ENCODE measurements at regions not wholly inside any gene's neighbourhood (a gene's known extent, or its start where the extent isn't known, plus 50 kb on each side); places are given as distances from the start of the nearest gene placed in this dataset.
"Not testable (repeated sequence)": the region's sequence is repeated elsewhere in the genome, so short reads cannot be mapped to it uniquely, and the experiment has no call there.

DNA sequence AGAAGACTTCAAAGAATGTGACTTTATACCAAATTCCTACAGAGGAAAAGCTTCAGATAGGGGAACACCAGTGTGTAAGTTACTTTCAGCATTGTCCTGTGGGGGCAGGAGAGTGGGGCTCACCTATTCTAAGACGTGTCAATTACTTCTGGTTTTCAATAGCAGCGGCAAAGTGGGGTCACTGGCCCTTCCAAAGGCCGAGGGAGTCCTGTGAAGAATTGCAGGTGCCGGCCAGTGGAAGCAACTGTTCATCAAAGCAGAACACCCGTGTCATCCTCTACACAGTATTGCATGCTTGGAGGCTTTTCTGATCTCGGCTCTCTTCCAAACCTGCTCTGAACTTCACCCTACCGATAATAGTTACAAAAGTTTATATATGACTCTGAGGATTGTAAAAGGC lies 1176.5 kb upstream of the TMEFF2 start:
- no peak for DNase-seq

DNA sequence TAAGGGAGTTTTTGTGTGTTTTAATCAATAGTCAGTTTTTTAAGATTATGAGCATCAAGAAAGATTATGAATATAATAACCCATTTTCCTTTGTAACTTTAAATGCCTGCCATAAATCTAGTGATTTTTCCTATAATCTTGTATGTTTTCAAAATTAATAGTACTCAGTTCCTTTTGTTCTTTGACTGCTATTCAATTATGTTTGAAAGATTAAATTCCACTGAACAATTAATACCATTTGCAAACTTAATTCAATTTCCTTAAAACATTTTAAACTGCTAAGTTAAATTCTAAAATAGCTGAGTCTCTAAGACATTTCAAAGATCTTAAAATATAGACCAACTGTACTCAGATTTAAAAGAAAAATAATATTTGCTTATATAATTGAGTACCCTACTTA lies 1173.9 kb upstream of the TMEFF2 start:
- no peak for DNase-seq

DNA sequence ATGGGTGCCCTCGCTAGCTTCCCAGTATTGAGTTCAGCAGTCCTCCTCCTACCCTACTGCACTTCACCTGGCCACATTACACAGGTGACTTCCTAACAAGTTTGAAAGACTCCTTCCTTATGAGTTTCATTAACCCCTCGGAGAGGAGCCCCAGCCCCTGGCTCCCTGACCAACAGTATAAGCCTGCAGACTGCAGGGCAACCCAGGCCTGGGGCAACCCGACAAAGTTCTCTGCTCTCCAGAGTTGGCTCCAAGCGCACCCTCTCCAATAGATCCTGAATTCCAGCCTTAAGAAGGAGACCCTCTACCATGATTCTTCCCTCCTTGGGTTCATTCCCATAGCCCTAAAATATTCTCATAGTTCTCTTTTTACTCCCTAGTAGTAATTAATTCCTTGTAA lies 1162.8 kb upstream of the TMEFF2 start:
- DNase-seq, result no peak

DNA sequence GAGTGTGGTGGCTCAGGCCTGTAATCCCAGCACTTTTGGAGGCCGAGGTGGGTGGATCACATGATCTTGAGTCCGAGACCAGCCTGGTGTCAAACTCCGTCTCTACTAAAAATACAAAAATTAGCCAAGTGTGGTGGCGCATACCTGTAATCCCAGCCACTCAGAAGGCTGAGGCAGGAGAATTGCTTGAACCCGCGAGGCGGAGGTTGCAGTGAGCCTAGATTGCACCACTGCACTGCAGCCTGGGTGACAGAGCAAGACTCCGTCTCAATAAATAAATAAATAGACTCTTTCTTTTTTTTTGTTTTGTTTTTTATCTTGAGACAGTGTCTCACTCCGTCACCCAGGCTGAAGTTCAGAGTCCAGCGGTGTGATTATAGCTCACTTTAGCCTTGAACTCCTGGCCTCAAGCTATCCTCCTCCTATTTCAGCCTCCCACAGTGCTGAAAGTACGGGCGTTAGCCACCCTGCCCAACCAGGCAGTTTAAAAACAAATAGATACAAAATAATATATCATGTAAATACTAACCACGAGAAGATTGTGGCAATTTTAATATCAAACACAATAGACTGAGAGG lies 1158.0 kb upstream of the TMEFF2 start:
- DNase-seq, result not testable (repeated sequence)

DNA sequence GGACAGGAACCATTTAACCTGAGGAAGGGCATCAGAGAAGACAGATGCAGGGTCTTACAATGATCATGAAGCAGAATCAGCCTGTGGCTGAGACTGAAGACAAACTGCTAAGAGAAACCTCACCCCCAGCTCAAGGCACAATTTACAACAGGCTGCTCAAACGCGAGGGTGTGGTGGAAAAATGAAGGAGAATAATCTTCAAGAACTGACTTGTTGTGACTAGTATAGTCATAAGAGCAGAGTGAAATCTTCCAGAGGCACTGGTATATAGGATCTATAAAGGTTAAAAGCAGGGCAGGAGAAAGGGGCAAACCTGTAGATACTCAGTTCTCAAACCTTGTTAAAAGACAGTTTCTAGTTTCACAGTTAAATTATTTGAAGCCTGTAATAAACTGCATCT lies 1155.8 kb upstream of the TMEFF2 start:
- DNase-seq, result no peak

GRCh38 chr2:193349642-193350041 lies 1154.9 kb upstream of the TMEFF2 start:
- no peak for DNase-seq

GRCh38 chr2:193348055-193348454 lies 1153.3 kb upstream of the TMEFF2 start:
- DNase-seq, result no peak

DNA sequence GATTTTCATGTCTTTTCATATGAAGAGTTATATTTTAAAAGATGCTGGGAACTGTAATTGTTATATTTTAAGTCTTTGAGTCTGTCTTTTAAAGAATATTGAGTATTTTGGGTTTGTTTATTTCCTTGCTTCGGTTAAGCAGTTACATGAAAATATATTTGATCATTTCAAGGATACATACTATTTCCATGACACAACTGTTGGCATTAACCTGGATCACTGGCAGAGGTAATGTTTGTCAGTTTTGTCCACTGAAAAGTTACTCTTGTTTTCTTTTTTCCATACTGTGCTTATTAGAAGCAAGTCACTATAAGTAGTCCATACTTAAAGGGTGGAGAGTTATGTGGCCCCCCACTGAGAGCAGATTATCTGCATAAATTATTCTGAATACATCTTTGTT lies 1142.0 kb upstream of the TMEFF2 start:
- DNase-seq, result no peak

- no peak for DNase-seq
Measured at GRCh38 chr2:193334401-193334800, 1139.7 kb upstream of the TMEFF2 start.

DNA sequence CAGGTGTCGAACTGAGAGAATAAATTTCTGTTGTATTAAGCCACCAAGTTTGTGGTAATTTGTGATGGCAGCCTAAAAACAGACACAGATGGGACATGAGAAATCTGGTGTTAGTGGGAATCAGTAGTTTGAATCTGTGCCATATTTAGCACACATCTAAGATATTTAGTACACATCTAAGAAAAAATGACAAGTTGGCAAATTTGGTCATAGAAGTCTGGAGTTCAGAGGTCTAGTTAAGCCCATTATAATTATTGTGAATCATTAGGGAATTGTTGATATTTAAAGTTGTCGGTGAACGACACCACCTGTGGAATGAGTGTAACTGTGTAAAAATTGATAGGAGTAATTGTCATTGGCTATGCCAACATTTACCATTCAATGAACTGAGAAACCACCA lies 1138.8 kb upstream of the TMEFF2 start:
- DNase-seq, result no peak

- no peak for DNase-seq
Measured at GRCh38 chr2:193332941-193333340, 1138.2 kb upstream of the TMEFF2 start.

DNA sequence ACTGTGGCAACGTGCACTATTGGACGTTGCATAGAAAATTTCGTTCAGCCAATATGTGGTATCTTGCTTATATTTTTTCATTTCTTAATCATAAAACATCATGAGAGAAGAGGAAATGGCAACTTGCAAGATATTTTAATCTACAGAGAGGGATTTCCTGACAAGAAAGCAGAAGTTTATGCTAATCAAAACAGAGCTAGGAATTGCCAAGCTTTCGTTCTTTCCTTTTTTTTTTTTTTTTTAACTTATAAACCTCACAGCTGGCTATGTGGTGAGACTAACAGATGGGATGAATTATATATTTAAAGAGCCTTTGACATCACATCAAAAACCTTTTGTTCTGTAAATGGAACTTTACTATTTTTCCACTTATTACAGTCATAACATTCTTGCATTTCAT lies 1136.9 kb upstream of the TMEFF2 start:
- DNase-seq, result no peak

GRCh38 chr2:193326296-193326695 lies 1131.6 kb upstream of the TMEFF2 start:
- no peak for DNase-seq

- no peak for DNase-seq
Measured at GRCh38 chr2:193315428-193316091, 1120.8 kb upstream of the TMEFF2 start.

DNA sequence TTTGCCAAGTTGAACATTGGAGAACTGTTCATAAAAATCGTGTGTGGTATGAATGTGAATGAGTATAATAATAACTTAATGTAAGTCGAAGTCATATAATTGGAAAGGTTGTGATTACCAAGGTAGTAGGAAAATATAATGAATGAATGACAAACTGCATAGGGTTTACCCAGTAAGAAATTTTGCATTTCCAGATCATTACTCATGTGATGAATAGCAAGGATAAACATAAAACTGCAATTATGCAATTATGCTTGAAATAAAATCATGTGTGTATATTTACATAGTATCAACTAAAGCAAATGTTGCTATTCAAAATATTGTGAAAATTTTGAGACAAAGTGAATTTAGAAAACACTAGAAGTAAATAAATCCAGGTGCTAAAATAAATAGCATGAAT lies 1108.7 kb upstream of the TMEFF2 start:
- no peak for DNase-seq

GRCh38 chr2:193294371-193294770 lies 1099.6 kb upstream of the TMEFF2 start:
- DNase-seq, result no peak

GRCh38 chr2:193279361-193279760 lies 1084.6 kb upstream of the TMEFF2 start:
- no peak for DNase-seq

DNA sequence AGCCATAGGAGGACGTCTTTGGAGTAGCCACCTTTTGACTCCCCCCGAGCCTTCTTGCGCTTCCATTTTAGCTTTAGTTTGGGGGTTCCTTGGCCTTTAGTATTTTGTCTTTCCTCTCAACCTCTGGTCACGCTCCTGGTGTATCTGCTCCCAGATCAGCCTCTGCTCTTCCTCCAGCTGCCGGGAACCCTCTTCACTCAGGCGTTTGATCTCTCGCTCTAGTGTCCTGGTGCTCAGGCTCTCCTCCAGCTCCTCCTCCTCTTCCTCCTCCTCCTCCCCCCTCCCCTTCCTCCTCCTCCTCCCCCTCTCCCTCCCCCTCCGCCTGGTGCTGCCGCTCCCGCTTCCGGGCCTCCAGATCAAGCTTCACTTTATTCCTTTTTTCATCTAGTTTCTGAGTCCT lies 1082.3 kb upstream of the TMEFF2 start:
- no peak for DNase-seq

- DNase-seq, result no peak
Measured at GRCh38 chr2:193276560-193276959, 1081.8 kb upstream of the TMEFF2 start.

GRCh38 chr2:193276069-193276468 lies 1081.3 kb upstream of the TMEFF2 start:
- no peak for DNase-seq

DNA sequence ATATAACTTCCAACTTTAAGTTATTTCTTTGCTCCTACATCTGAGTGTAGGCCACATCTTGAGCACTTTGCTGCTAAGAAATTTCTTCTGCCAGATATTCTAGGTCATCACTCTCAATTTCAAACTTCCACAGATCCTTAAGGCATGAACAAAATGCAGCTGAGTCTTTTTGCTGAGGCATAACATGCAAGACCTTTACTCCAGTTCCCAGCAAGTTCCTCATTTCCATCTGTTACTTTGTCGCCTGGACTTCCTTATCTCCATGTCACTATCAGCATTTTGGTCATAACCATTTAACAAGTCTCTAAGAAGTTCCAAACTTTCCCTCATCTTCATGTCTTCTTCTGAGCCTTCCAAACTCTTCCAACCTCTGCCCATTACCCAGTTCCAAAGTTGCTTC lies 1077.3 kb upstream of the TMEFF2 start:
- DNase-seq, result no peak

- DNase-seq, result no peak
Measured at GRCh38 chr2:193270816-193271215, 1076.1 kb upstream of the TMEFF2 start.

DNA sequence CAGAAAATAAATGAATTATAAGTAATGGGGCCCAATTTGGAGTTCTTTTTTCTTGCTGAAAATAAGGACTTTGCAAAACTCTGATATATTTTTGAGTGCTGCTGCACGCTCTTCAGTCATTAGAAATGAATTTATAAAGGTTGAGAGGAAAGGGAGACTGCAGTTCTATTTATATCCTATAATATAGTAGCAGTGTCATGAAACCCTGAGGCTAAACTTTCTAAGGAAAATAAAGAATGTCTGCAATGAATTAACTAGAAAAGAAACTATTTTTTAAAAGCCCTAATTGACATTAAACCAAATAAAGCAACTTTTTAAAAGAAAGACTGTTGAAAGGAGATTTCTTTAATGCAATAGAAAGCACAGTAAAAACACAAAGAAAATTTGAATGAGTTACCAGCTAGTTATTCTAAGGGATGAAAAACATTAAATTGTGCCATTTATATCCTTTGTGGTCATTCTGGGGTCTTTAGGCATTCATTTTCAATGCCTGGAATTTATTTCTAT lies 1072.8 kb upstream of the TMEFF2 start:
- DNase-seq, result no peak

- no peak for DNase-seq
Measured at GRCh38 chr2:193253014-193253530, 1058.3 kb upstream of the TMEFF2 start.

- no peak for DNase-seq
Measured at GRCh38 chr2:193251909-193252308, 1057.2 kb upstream of the TMEFF2 start.

All from CD4-positive, alpha-beta T cell treated with Interleukin-6 for 4 hours (primary cell).